Neural progenitor cell (in vitro differentiated cells): ENCODE measurements at regions not wholly inside any gene's neighbourhood (a gene's known extent, or its start where the extent isn't known, plus 50 kb on each side); places are given as distances from the start of the nearest gene placed in this dataset.

ENCODE experiments used
- DNase-seq: peaks from one replicate; pipeline ENCODE4 v3.0.0-alpha.2; 2016; ENCODE audit warnings: low spot score
- H2AFZ ChIP-seq: fragments of 200-600 bp; sonication (generic); replicated peaks from 2 replicates; pipeline ENCODE4 v1.6.1; 2016; ENCODE audit warnings: antibody characterized with exemption
- H3F3A ChIP-seq: fragments of 200-600 bp; sonication (generic); 2 replicates; pipeline ENCODE4 v1.6.1; 2016; ENCODE audit warnings: antibody characterized with exemption, low read depth
- H3K27ac ChIP-seq: fragments of 200-600 bp; sonication (generic); 2 replicates; pipeline ENCODE4 v1.5.1; 2016; ENCODE audit warnings: mild to moderate bottlenecking
- H3K27me3 ChIP-seq: fragments of 200-600 bp; sonication (generic); 2 replicates; pipeline ENCODE4 v1.6.1; 2016; ENCODE audit warnings: mild to moderate bottlenecking, moderate library complexity
- H3K36me3 ChIP-seq: fragments of 200-600 bp; sonication (generic); 2 replicates; pipeline ENCODE4 v1.5.1; 2016
- H3K4me1 ChIP-seq: fragments of 200-600 bp; sonication (generic); 2 replicates; pipeline ENCODE4 v1.6.1; 2016; ENCODE audit warnings: mixed run types
- H3K4me2 ChIP-seq: fragments of 200-600 bp; sonication (generic); 2 replicates; pipeline ENCODE4 v1.6.1; 2016
- H3K4me3 ChIP-seq: fragments of 200-600 bp; sonication (generic); 2 replicates; pipeline ENCODE4 v1.5.1; 2016
- H3K79me2 ChIP-seq: fragments of 200-600 bp; sonication (generic); 2 replicates; pipeline ENCODE4 v1.6.1; 2016; ENCODE audit warnings: low read depth
- H3K9ac ChIP-seq: fragments of 200-600 bp; sonication (generic); 2 replicates; pipeline ENCODE4 v1.6.1; 2016
- H3K9me3 ChIP-seq: fragments of 200-600 bp; sonication (generic); 2 replicates; pipeline ENCODE4 v1.5.1; 2016; ENCODE audit warnings: low read depth
- H4K20me1 ChIP-seq: fragments of 200-600 bp; sonication (generic); 2 replicates; pipeline ENCODE4 v1.6.1; 2016; ENCODE audit warnings: low read depth
- H3K27ac Mint-ChIP-seq: 3 replicates; pipeline ENCODE4 v1.8.0; 2021; ENCODE audit warnings: mixed read lengths
- H3K27me3 Mint-ChIP-seq: 2 replicates; pipeline ENCODE4 v1.8.0; 2022; ENCODE audit warnings: low read depth, mild to moderate bottlenecking, inconsistent platforms, moderate library complexity, mixed read lengths; ENCODE audit not compliant: insufficient read depth
- H3K36me3 Mint-ChIP-seq: 3 replicates; pipeline ENCODE4 v1.8.0; 2021; ENCODE audit warnings: mixed read lengths
- H3K4me1 Mint-ChIP-seq: 3 replicates; pipeline ENCODE4 v1.8.0; 2021; ENCODE audit warnings: mixed read lengths
- H3K4me3 Mint-ChIP-seq: 3 replicates; pipeline ENCODE4 v1.8.0; 2021; ENCODE audit warnings: mild to moderate bottlenecking, moderate library complexity, mixed read lengths
- H3K9me3 Mint-ChIP-seq: 3 replicates; pipeline ENCODE4 v1.8.0; 2020; ENCODE audit warnings: mixed read lengths
- EZH2 ChIP-seq: fragments of 200-600 bp; sonication (generic); IDR thresholded peaks from 2 replicates; pipeline ENCODE4 v1.6.1; 2017; ENCODE audit warnings: antibody characterized with exemption, mild to moderate bottlenecking, moderate library complexity
- EZH2phosphoT487 ChIP-seq: fragments of 200-600 bp; sonication (generic); IDR thresholded peaks from 2 replicates; pipeline ENCODE4 v1.6.1; 2017; ENCODE audit warnings: antibody characterized with exemption
- TF ChIP-seq, protein P1 (sequence below): fragments of 200-600 bp; sonication (generic); IDR thresholded peaks from 2 replicates; pipeline ENCODE4 v1.5.1; 2017; ENCODE audit warnings: antibody characterized with exemption, mild to moderate bottlenecking

DNA sequence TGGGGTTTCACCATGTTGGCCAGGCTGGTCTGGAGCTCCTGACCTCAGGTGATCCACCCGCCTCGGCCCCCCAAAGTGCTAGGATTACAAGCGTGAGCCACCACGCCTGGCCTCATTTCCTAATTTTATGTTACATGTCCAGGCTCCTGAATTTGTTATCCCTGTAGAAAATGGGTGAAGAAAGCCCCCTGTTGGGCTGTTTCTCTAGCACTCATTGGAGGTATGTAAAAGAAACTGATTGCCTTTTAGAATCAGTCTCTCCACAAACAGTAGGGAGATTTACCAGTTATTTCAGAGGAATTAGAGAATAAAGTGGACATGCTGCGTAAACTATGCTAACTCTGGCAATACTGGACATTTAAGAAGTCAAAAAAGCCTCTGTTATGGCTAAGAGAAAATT, 364.1 kb upstream of the TBL1XR1 start:
- Histone ChIP-seq H3K79me2 (no peaks in the 10 kb centered on the region), H3K4me1 (peaks cover 27% of the 10 kb centered on the region), H3K9ac (no peak overlapping the region), H4K20me1 (no peaks in the 10 kb centered on the region), H3K4me3 (no peak overlapping the region), H3K4me2 (no peak overlapping the region), H2AFZ (peak overlapping the region; percentile 44), H3K27me3 (no peaks in the 10 kb centered on the region), H3K9me3 (no peaks in the 10 kb centered on the region), H3K27ac (no peak overlapping the region), H3K36me3 (no peaks in the 10 kb centered on the region), H3F3A (no peaks in the 10 kb centered on the region)
- Mint-ChIP-seq H3K4me1 (peaks cover 22% of the 10 kb centered on the region), H3K9me3 (no peaks in the 10 kb centered on the region), H3K36me3 (no peaks in the 10 kb centered on the region), H3K27ac (no peak overlapping the region), H3K27me3 (peaks cover 10% of the 10 kb centered on the region), H3K4me3 (no peak overlapping the region)
- TF ChIP-seq EZH2phosphoT487 (no peak), EZH2 (no peak)
- TF ChIP-seq, protein P1, sequence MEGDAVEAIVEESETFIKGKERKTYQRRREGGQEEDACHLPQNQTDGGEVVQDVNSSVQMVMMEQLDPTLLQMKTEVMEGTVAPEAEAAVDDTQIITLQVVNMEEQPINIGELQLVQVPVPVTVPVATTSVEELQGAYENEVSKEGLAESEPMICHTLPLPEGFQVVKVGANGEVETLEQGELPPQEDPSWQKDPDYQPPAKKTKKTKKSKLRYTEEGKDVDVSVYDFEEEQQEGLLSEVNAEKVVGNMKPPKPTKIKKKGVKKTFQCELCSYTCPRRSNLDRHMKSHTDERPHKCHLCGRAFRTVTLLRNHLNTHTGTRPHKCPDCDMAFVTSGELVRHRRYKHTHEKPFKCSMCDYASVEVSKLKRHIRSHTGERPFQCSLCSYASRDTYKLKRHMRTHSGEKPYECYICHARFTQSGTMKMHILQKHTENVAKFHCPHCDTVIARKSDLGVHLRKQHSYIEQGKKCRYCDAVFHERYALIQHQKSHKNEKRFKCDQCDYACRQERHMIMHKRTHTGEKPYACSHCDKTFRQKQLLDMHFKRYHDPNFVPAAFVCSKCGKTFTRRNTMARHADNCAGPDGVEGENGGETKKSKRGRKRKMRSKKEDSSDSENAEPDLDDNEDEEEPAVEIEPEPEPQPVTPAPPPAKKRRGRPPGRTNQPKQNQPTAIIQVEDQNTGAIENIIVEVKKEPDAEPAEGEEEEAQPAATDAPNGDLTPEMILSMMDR: no peak
- DNase-seq: no peak

DNA sequence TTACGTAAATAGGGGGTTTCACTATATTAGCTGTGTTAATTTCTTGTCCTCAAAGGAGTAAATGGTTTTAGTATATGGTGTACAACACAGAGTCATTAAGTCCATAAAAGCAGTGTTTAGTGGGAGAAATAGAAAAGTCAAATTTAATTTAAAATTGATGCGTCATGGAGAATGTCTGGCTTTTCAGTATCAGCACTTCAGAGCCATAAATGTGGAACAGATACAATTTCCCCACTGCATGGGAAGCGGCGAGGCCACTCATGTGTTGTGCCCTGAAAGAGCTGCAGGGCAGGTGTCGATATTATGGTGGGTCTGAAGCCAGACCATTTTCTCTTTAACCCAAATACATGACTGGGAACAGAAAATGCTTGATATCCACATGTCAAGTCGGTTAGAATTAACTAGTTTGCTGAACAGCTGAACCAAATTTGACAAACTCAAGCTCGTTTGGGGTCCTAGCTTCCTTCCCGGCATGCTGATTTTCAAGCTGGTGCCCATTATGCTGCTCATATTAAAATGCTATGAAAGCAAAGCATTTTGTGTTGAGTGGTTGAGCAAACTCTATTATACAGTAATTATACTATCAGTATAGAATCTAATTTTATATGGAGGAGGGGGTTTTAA, 364.6 kb upstream of the TBL1XR1 start:
- Histone ChIP-seq H3K79me2 (no peaks in the 10 kb centered on the region), H3K9me3 (no peaks in the 10 kb centered on the region), H3K4me2 (no peak overlapping the region), H3K4me1 (peaks cover 23% of the 10 kb centered on the region), H4K20me1 (no peaks in the 10 kb centered on the region), H3K27ac (no peak overlapping the region), H3K36me3 (no peaks in the 10 kb centered on the region), H3F3A (no peaks in the 10 kb centered on the region), H3K4me3 (no peak overlapping the region), H3K27me3 (no peaks in the 10 kb centered on the region), H2AFZ (peak overlapping the region; percentile 44), H3K9ac (no peak overlapping the region)
- DNase-seq: no peak
- Mint-ChIP-seq H3K4me1 (peaks cover 17% of the 10 kb centered on the region), H3K27me3 (peaks cover 7% of the 10 kb centered on the region), H3K27ac (no peak overlapping the region), H3K36me3 (no peaks in the 10 kb centered on the region), H3K9me3 (no peaks in the 10 kb centered on the region), H3K4me3 (no peak overlapping the region)
- no peak for TF ChIP-seq EZH2phosphoT487
- TF ChIP-seq, protein P1: no peak
- TF ChIP-seq EZH2: no peak

DNA sequence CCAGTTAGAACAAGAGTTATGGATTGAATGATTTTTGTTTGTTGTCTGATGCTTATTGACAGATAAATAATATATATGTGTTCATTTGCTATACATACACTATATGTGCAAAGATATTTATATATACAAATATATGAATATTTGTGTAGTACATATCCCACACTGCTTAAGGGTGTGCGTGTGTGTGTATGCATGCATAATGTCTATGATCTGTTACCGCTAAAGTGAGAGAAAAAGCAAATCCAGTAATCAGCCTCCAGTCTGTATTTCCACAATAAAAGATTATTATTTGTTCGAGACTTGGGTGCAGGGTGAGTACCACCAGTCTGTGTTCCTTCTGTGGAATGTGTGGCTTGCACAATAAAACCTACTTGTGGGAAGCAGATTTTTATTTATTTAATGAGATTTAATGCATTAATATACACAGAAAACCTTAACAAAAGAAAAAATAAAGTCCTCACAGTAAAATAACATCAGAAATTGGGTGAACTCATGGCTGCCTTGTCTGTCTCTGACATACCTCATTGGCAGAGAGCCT, 366.0 kb upstream of the TBL1XR1 start:
- Histone ChIP-seq H3K4me2 (no peak overlapping the region), H3K9ac (no peak overlapping the region), H2AFZ (no peak overlapping the region), H3K4me3 (no peak overlapping the region), H3K27ac (no peak overlapping the region), H3K36me3 (no peaks in the 10 kb centered on the region), H3K27me3 (no peaks in the 10 kb centered on the region), H3K9me3 (no peaks in the 10 kb centered on the region), H3F3A (no peaks in the 10 kb centered on the region), H4K20me1 (no peaks in the 10 kb centered on the region), H3K4me1 (peaks cover 23% of the 10 kb centered on the region), H3K79me2 (no peaks in the 10 kb centered on the region)
- no peak for TF ChIP-seq EZH2phosphoT487
- no peak for TF ChIP-seq EZH2
- TF ChIP-seq, protein P1: no peak
- H3K4me1 Mint-ChIP-seq: peaks cover 13% of the 10 kb centered on the region
- H3K9me3 Mint-ChIP-seq: no peaks in the 10 kb centered on the region
- H3K27ac Mint-ChIP-seq: no peak overlapping the region
- H3K36me3 Mint-ChIP-seq: no peaks in the 10 kb centered on the region
- H3K4me3 Mint-ChIP-seq: no peak overlapping the region
- no peak for DNase-seq
- H3K27me3 Mint-ChIP-seq: peaks cover 9% of the 10 kb centered on the region
